ENCODE measurements at regions not wholly inside any gene's neighbourhood (a gene's known extent, or its start where the extent isn't known, plus 50 kb on each side); places are given as distances from the start of the nearest gene placed in this dataset.
"Not testable (repeated sequence)": the region's sequence is repeated elsewhere in the genome, so short reads cannot be mapped to it uniquely, and the experiment has no call there.

- DNase-seq (ENCODE audit: low spot score) = no peak
- ATAC-seq = no peak
Measured at GRCh38 chr10:71081229-71081560, 131.2 kb upstream of the UNC5B start.

- no peak for ATAC-seq
- peak; percentile 18 for DNase-seq (ENCODE audit: low spot score)
Measured at GRCh38 chr10:71081912-71082311, 130.5 kb upstream of the UNC5B start.

- peak; percentile 18 for DNase-seq (ENCODE audit: low spot score)
- ATAC-seq = no peak
Measured at GRCh38 chr10:71082960-71083715, 129.2 kb upstream of the UNC5B start.

- no peak for ATAC-seq
- DNase-seq (ENCODE audit: low spot score) = no peak
Measured at GRCh38 chr10:71083716-71083975, 128.7 kb upstream of the UNC5B start.

DNA sequence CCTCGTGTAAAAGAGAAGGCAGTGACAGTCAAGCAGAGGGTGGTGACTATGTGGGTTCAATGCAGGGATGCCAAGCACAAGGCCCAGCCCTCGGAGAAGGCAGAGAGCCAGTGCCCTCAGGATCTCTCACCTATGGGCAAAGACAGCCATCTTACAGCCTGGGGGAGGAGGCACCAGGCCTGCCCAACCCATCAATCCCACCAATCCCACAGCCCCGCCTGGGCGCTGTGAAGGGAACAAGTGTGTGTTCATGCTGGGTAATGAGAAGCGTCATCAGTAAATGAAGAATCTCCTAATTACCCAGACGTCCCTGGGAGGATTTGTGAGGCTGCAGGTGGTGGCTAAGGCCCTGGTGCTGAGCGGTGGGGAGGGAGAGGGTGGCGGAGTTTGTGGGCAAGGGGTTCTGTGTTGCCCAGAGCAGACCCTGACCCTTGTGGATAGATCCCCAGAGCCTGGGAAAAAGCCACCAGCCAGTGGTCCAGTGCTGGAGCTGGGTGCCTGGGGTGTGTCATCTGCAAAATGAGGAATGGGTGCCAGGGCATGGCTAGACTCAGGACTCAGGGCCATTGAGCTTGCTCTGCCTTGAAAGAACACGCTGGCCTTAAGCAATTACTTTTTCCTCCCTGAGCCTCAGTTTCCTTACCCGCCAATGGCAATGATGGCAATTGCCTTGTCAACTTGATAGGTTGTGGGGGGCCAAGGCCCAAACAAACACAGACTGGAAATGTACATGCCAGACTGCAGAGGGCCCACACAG, 128.1 kb upstream of the UNC5B start:
- DNase-seq (ENCODE audit: low spot score) = peak; percentile 23
- ATAC-seq = no peak

DNA sequence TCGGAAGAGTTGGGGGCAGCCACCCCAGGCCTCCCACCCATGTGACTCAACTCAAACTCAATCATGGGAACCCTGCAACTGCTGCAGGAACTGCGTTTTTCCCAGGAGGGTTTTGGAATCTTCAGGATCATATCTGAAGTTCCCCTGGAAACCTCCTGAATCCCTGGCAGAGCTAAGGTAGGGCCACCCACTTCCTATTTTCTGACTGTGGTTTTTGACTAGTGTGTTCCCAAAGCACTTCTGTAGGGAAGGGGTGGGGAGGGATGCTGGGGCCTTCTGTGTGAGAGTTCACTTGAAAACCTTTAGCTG, 127.6 kb upstream of the UNC5B start:
- ATAC-seq (no peak), DNase-seq (ENCODE audit: low spot score) (peak; percentile 15)

DNA sequence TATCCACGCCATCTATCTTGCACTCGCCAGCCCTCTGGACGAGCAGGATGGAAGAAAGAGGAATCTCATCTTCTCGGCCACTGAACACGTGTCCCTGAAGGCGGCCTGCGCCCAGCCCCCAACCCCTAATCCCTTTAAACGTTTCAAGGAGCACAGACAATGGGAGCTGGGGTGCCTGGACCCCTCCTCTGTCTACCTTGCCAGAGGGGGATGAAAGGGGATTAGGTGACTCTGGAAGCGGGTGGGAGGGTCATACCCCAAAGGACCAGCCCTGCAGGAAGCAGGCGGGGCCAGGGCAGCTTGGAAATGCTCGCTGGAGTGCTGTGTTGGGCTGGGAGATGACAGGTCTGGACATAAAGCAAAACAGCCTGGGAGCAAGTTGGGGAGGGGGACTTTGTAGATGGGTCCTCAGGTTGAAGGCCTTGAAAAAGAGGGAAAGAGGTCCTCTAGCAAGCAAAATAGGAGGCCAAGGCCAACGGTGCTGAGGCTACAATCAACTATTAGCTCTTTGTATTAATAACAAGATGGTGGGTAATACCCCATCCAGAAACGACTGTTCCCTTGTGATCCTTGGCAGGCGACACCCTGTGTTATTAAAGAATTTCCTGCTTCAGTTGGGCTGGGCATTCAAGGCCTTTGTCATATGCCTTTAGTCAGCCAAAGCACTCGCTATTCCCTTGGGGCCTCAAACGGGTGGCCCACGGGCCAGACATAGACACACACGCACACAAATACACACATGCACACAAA, 126.5 kb upstream of the UNC5B start:
- DNase-seq (ENCODE audit: low spot score) = peak; percentile 31
- ATAC-seq = no peak

GRCh38 chr10:71086439-71087080, 125.8 kb upstream of the UNC5B start:
- no peak for DNase-seq (ENCODE audit: low spot score)
- ATAC-seq = no peak

DNA sequence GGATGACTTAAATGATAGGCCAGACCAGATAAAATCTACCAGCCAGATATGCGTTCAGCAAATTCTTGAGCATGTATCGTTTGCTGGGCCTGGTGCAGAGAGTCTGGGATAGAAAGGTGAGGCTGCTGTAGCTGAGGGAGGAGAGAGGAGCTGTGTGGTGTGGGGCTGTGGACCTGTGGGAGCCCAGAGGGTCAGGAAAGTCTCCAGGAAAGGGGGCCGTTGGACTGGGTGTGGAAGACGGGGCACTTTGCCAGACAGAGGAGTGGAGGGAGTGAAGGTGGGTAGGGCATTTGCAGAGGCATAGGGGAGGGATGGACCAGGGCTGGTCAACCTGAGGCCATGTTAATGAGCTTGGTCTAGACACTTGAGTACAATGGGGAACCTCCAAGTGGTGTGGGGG, 124.7 kb upstream of the UNC5B start:
- peak; percentile 22 for DNase-seq (ENCODE audit: low spot score)
- no peak for ATAC-seq

DNA sequence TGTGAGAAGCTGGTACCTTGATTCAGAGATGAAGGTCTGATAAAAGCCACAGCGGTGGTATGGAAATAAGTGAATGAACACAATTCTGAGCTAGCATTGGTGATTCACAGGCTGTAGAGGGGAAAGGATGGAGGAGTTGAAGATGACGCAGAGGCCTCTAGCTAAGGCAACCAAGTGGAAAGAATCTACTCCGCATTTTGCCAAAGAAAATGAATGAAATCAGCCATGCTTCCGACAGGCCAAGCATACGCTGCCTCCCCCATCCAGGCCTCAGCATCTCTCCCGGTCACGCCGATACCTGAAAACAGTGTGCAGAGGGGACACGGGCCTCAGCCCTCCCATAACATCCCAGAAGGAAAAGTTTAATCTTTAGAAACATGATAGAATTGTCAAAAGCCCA, 124.3 kb upstream of the UNC5B start:
- ATAC-seq = no peak
- DNase-seq (ENCODE audit: low spot score) = no peak

DNA sequence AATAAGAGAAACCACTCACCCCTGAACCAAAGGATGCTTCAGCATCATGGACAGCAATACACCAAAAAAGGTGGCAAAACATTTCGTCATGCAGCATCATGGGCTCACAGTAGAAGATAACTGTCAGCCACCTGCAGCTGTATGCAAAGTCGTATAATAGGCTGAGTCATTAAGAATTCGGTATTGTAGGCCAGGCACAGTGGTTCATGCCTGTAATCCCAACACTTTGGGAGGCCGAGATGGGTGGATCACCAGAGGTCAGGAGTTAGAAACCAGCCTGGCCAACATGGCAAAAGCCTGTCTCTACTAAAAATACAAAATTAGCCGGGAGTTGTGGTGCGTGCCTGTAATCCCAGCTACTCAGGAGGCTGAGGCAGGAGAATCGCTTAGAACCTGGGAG, 123.8 kb upstream of the UNC5B start:
- not testable (repeated sequence) for DNase-seq (ENCODE audit: low spot score); ATAC-seq

DNA sequence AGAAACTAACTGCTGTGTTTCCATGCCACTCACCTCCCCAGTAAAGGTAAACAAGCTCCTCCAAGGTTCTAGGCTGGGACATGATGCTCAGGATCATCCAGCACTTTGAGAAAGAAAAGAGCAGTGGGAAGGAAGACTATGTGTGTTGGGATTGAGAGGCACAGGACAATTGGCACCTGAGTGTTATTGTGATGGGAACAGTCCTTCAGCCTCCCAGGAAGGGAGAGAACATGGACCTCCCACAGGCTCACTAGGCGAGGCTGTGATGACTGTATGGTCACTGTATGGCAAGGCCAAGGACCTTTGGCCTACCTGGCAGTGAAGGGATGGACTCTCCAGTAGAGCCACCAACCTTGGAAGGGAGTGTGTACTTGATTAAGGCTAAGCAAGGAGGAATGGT, 123.2 kb upstream of the UNC5B start:
- DNase-seq (ENCODE audit: low spot score) (peak; percentile 23), ATAC-seq (no peak)

DNA sequence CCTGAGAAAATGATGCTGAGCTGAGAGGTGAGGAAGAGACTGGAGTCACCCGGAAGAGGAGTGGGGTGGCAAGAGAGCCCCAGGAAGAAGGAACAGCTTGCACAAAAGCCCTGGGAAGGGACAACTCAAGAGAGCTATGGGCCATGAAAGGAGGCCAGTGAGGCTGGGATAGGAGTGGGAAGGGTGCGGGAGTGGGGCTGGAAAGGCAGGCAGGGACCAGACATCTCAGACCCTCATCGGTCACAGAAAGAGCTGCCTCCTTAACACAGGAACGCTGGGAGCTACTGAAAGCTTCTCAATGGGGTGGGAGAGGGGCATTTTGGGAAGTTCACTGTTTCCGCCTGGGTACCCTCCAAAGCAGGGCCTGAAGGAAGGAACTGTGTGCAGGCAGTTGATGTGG, 122.0 kb upstream of the UNC5B start:
- ATAC-seq (no peak), DNase-seq (ENCODE audit: low spot score) (peak; percentile 16)

DNA sequence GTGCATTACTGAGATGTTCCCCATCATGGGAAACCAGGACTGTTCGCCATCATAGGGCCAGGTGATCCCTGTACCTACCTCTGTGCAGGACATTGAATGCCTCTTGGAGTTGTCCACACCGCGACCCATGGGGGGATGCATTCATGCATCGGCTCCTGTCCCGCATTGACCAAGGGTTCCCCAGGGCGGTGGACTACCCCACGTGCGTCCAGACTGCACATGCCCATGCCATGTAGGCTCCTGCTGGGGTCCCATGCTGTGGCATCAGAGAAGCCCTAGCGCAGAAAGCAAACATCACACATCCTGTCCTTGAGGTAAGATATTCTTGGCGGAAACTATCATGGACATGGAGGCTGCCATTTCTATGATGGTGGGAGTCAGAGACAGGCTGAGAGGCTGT, 121.6 kb upstream of the UNC5B start:
- DNase-seq (ENCODE audit: low spot score) (peak; percentile 33), ATAC-seq (no peak)

GRCh38 chr10:71092812-71093401, 119.5 kb upstream of the UNC5B start:
- DNase-seq (ENCODE audit: low spot score) = peak; percentile 24
- no peak for ATAC-seq

DNA sequence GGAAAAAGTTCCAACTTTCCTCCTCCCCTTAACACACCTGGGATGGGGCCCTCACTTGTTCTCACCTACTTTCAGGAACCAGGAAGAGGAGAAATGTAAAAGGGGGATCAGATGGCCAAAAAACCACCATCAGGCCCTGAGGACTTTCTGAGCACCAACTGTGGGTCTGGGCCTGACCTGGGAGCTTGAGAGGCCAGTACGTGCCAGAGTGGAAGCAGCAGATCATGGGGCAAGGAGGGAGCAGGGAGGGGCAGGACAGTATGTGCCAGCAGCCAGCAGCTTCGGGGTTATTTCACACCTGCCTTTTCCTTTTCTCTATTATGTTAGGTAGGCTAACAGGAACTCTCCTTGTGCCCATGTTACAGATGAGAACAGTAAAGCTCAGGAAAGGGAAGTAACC, 118.8 kb upstream of the UNC5B start:
- peak; percentile 15 for DNase-seq (ENCODE audit: low spot score)

DNA sequence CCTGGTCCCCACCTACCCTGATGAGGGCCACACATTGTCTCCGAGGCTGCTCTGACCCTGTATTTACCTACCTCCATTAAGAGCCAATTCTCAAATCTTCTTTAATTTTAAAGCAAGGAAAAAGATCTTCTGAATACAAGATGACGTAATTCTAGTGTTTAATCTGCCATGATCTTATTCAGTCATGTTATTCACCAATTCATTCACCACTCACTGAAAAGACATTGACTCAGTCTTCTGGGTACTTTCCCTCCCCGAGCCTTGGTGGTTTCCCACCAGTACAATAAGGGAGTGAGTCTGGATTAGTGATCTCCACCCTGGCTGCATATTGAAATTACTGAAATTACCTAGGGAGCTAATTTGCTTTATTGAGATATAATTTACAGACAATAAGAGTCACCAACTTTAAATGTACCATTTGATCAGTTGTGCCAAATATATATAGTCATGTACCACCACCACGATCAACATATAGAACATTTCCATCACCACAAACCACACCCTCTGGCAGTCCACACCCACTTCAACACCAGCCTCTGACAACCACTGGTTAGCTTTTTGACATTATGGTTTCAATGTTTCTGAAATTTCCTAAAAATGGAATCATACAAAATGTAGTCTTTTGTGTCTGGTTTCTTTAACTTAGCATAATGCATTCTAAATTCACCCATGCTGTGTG, 117.5 kb upstream of the UNC5B start:
- DNase-seq (ENCODE audit: low spot score) (no peak), ATAC-seq (no peak)

More for the DNA sequence above, 118.8 kb upstream of the UNC5B start:
- no peak for ATAC-seq

DNA sequence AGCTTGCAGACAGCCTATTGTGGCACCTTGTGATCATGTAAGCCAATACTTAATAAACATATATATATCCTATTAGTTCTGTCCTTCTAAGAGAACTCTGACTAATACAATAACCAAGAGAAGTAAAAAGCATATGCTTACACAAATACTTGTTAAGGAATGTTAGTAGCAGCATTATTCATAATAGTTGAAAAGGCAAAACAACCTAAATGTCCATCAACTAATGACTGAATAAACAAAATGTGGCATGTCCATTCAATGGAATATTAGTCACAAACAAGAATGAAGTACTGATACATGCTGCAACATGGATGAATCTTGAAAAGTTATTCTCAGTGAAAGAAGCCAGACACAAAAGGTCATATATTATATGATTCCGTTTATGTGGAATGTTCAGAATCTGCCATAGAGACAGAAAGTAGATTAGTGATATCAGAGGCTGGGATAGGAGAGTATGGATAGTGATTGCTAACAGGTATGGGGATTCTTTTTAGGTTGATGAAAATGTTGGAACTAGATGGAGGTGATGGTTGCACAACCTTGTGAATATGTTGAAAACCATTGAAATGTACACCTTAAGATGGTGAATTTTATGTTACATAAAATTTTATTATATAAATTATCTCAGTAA, 112.5 kb upstream of the UNC5B start:
- ATAC-seq = no peak
- no peak for DNase-seq (ENCODE audit: low spot score)

- DNase-seq (ENCODE audit: low spot score) = no peak
Measured at GRCh38 chr10:71103961-71104360, 108.4 kb upstream of the UNC5B start.

DNA sequence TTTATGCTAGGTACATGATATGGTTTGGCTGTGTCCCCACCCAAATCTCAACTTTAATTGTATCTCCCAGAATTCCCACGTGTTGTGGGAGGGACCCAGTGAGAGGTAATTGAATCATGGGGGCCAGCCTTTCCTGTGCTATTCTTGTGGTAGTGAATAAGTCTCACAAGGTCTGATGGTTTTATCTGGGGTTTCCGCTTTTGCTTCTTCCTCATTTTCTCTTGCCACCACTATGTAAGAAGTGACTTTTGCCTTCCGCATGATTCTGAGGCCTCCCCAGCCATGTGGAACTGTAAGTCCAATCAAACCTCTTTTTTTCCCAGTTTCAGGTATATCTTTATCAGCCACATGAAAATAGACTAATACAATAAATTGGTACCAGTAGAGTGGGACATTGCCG, 106.2 kb upstream of the UNC5B start:
- ATAC-seq; DNase-seq (ENCODE audit: low spot score): not testable (repeated sequence)

More at GRCh38 chr10:71103961-71104360, 108.4 kb upstream of the UNC5B start:
- no peak for ATAC-seq
